ENCODE measurements at regions not wholly inside any gene's neighbourhood (a gene's known extent, or its start where the extent isn't known, plus 50 kb on each side); places are given as distances from the start of the nearest gene placed in this dataset.

DNA sequence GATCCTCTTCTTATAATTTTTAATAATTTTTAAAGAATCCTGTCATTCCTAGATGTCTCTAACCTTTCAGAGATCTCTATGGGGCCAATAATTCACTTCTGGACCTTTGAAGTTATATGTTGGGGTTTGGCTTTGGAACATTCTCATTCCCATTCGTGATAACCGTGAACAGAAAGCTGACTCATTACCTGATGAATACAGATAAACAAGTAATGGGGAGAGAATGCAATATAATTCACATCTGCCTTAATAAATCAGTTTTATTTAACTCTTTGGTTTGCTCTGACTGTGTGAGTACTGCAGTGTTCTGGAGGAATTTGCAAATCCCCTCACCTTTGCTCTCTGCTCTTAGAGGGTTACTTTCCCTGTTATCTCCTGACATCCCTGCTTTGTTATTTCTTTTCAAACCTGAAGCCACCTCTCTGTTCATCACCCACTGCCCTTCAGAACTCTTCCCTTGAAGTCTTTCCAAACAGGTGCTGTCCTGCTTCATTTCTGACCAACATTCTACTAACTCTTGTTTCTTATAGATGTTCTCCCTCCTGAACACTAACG lies 79.6 kb upstream of the SLC38A2 start:
- Mint-ChIP-seq H3K27me3 (no peaks in the 10 kb centered on the region), H3K27ac (no peak overlapping the region), H3K9me3 (no peaks in the 10 kb centered on the region), H3K4me3 (no peak overlapping the region), H3K36me3 (no peaks in the 10 kb centered on the region), H3K4me1 (peaks cover 28 to 44% of the 10 kb centered on the region in 2 donors)
- DNase-seq (no peak), ATAC-seq (replicated peaks) (no peak)

DNA sequence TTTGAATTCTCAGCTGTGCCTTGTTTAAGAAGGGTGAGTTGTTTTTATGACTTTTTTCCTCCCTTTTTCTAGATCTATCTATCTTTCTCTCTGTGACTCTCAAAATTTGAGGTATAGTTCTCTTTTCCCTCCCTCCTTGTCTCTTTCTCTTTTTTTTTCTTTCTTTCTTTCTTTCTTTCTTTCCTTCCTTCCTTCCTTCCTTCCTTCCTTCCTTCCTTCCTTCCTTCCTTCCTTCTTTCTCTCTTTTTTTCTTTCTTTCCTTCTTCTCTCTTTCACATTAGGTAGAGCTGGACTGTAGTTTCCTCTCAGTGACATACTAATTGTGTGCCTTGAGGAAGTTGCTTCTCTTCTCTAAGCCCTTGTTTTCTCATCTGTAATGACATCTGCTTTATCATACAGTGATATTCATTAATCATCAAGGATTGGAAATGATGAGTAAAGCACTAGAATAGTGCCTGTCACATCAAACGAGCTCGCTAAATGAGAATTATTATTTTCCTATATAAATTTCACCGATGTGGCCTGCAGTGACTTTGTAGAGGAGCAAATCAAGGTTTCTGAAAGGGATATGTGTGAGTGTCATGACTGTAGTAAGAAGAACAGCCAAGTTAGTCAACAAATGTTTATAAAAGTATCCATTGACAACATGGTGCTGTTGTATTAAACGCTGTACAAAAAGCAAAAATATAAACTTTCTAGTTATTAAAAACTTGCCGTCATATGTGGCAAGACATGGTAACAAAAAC lies 78.9 kb upstream of the SLC38A2 start:
- ATAC-seq (replicated peaks) (no peak), DNase-seq (no peak)
- no peak overlapping the region for H3K4me3 Mint-ChIP-seq
- H3K27ac Mint-ChIP-seq, result no peak overlapping the region
- H3K9me3 Mint-ChIP-seq, result no peaks in the 10 kb centered on the region
- no peaks in the 10 kb centered on the region for H3K36me3 Mint-ChIP-seq
- peaks cover 24 to 38% of the 10 kb centered on the region in 2 donors for H3K4me1 Mint-ChIP-seq
- no peaks in the 10 kb centered on the region for H3K27me3 Mint-ChIP-seq

DNA sequence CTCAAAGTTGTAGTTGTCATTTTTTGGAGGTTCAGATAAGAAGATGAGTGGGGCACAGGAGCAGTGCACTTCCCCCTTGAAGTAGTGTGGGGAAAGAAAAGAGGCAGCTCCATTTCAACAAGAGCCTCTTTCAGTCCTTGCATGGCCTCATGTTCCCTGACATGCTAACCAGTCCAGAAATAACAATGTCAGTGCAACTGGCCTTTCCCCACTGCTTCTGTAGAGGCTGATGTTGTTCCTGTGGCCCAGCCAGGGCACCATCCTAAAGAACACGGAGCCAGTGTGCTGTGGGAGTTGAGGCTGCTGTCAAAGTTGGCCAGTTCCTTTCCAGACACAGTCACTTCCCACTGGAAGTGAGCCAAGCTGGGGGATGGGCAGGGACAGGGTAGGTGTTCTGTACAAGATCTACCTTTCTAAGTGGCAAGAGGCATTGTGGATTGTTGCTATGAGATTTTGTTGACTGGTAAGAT lies 77.7 kb upstream of the SLC38A2 start:
- no peak for DNase-seq
- Mint-ChIP-seq H3K36me3 (no peaks in the 10 kb centered on the region), H3K9me3 (no peaks in the 10 kb centered on the region), H3K27ac (no peak overlapping the region), H3K27me3 (no peaks in the 10 kb centered on the region), H3K4me3 (no peak overlapping the region), H3K4me1 (peaks cover 17 to 27% of the 10 kb centered on the region in 2 donors)
- no peak for ATAC-seq (replicated peaks)

DNA sequence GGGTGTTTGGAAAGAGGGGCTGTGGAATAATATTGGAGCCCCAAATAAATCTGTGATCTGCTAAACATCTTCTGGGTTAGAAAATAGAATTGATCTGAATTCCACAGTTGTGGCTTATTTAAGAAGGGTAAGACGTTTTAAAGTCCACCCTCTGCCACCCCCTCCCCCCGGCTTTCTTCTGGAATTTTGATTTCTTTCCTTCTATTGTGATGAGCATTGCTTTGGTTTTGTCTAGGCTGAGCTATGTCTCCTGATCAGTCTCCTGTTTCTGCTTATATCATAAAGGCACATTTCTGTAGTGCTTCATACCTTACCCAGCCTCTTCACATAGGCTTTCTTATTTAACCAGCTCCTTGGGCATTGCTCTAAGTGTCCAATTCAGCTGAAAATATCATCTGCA lies 77.3 kb upstream of the SLC38A2 start:
- no peaks in the 10 kb centered on the region for H3K36me3 Mint-ChIP-seq
- no peaks in the 10 kb centered on the region for H3K27me3 Mint-ChIP-seq
- H3K4me3 Mint-ChIP-seq, result no peak overlapping the region
- H3K27ac Mint-ChIP-seq, result no peak overlapping the region
- peaks cover 12 to 22% of the 10 kb centered on the region in 2 donors for H3K4me1 Mint-ChIP-seq
- DNase-seq (no peak), ATAC-seq (replicated peaks) (no peak)
- H3K9me3 Mint-ChIP-seq, result no peaks in the 10 kb centered on the region

DNA sequence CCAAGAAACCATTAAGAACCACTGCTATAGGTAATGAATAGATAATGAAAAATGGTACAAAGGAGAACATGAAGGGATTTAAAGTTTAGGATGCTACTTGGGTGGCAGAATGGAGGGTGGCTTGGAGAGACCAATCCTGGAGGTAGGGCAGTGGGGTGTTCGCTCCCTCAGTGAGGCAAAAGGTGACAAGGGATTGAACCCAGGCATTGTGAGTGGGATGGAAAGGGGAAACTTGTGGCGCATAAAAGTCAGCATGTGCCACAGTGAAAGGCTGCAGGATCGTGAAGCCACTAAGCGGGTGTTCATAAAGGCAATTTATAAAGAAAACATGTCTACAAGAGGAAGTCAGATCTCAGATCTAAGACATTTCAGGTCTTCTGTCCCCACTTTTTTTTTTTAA lies 76.7 kb upstream of the SLC38A2 start:
- H3K27ac Mint-ChIP-seq, result no peak overlapping the region
- H3K4me3 Mint-ChIP-seq, result no peak overlapping the region
- ATAC-seq (replicated peaks) (no peak), DNase-seq (no peak)
- H3K4me1 Mint-ChIP-seq, result peaks cover 9 to 19% of the 10 kb centered on the region in 2 donors
- H3K9me3 Mint-ChIP-seq, result no peaks in the 10 kb centered on the region
- no peaks in the 10 kb centered on the region for H3K36me3 Mint-ChIP-seq
- no peaks in the 10 kb centered on the region for H3K27me3 Mint-ChIP-seq

DNA sequence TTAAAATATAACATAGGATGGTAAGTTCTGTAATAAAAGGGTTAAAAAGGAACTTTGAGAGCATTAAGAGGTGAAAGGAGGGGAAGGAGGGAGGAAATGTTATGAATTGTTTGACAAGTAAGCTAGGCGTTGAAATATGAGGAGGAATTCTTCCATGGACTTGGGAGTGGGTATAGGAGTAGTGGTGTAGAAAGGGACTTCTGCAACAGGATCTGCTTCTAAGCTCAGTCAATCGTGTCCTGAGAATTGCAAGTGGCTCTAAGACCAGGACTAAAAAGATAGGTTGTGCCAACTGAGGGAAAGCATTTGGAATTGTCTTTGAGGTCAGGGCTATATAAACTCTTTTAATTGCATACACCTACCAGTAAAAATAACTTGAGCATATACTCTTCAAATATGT lies 74.1 kb upstream of the SLC38A2 start:
- H3K4me1 Mint-ChIP-seq, result peaks cover 8 to 27% of the 10 kb centered on the region in 2 donors
- H3K27me3 Mint-ChIP-seq, result no peaks in the 10 kb centered on the region
- no peak overlapping the region for H3K27ac Mint-ChIP-seq
- ATAC-seq (replicated peaks) (no peak), DNase-seq (no peak)
- no peak overlapping the region for H3K4me3 Mint-ChIP-seq
- no peaks in the 10 kb centered on the region for H3K36me3 Mint-ChIP-seq
- H3K9me3 Mint-ChIP-seq, result no peaks in the 10 kb centered on the region

GRCh38 chr12:46445551-46446235 lies 73.1 kb upstream of the SLC38A2 start:
- no peaks in the 10 kb centered on the region for H3K27me3 Mint-ChIP-seq
- no peaks in the 10 kb centered on the region for H3K36me3 Mint-ChIP-seq
- H3K4me3 Mint-ChIP-seq, result no peak overlapping the region
- H3K27ac Mint-ChIP-seq, result no peak overlapping the region
- no peak for ATAC-seq (replicated peaks)
- DNase-seq, result no peak
- H3K9me3 Mint-ChIP-seq, result no peaks in the 10 kb centered on the region
- peaks cover 4 to 29% of the 10 kb centered on the region in 2 donors for H3K4me1 Mint-ChIP-seq

- Mint-ChIP-seq H3K4me1 (peaks cover 4 to 23% of the 10 kb centered on the region in 2 donors), H3K4me3 (no peak overlapping the region), H3K27me3 (no peaks in the 10 kb centered on the region), H3K9me3 (no peaks in the 10 kb centered on the region), H3K36me3 (no peaks in the 10 kb centered on the region), H3K27ac (no peak overlapping the region)
- ATAC-seq (replicated peaks) (no peak), DNase-seq (no peak)
Observed at GRCh38 chr12:46445093-46445492, 72.5 kb upstream of the SLC38A2 start.

DNA sequence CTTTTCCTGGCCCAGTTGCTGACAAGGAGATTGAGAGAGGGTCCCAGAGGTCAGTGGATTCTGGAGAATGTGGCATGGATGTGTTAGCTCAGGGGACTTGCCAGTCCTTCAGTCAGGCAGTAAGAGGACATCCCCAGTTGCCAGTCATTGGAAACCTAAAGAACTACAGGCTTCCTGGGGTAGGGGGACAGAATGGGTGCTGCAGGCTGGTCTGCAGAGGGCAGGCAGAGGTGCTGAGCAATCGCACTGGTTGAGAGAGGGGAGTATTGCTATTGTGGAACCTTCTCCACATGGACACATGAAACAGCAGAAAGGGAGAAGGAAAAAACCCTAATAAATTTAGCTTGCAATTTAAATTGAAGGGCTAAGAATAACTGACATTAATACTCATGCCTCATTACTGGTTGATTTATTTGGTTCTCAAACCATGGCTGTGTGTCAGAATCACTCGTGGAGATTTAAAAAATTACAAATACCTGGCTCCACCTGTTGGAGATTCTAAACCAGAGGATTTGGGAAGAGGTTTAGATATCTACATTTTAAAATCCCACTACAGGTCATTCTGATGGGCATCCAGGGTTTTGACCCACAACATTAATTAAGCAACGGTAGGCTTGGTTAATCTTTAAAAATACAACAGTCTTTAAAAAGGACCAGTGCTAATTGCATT lies 71.2 kb upstream of the SLC38A2 start:
- H3K4me3 Mint-ChIP-seq, result no peak overlapping the region
- no peaks in the 10 kb centered on the region for H3K27me3 Mint-ChIP-seq
- no peaks in the 10 kb centered on the region for H3K36me3 Mint-ChIP-seq
- no peaks in the 10 kb centered on the region for H3K9me3 Mint-ChIP-seq
- ATAC-seq (replicated peaks) (no peak), DNase-seq (no peak)
- peaks cover 0 to 16% of the 10 kb centered on the region in 2 donors for H3K4me1 Mint-ChIP-seq
- H3K27ac Mint-ChIP-seq, result no peak overlapping the region

DNA sequence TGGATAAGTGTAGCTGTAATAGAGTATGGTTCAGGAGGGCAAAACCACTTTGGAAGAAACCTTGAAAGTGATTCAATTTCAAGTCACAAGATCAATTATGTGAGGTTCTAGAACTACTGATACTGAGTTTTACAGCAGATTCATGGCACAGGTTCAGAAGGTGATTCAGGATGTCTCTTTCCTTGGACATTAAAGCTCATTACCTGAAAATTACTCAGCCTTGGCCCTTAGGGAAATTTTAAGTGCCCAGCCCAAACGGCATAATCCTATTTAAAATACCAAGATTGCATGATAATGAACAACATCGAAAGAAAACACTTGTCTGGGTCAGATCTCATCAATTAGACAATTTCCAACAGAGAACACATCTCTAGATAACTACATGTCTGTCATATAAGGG lies 70.2 kb upstream of the SLC38A2 start:
- no peaks in the 10 kb centered on the region for H3K9me3 Mint-ChIP-seq
- DNase-seq (no peak), ATAC-seq (replicated peaks) (no peak)
- H3K27ac Mint-ChIP-seq, result no peak overlapping the region
- no peaks in the 10 kb centered on the region for H3K27me3 Mint-ChIP-seq
- peaks cover 0 to 16% of the 10 kb centered on the region in 2 donors for H3K4me1 Mint-ChIP-seq
- H3K36me3 Mint-ChIP-seq, result no peaks in the 10 kb centered on the region
- no peak overlapping the region for H3K4me3 Mint-ChIP-seq

DNA sequence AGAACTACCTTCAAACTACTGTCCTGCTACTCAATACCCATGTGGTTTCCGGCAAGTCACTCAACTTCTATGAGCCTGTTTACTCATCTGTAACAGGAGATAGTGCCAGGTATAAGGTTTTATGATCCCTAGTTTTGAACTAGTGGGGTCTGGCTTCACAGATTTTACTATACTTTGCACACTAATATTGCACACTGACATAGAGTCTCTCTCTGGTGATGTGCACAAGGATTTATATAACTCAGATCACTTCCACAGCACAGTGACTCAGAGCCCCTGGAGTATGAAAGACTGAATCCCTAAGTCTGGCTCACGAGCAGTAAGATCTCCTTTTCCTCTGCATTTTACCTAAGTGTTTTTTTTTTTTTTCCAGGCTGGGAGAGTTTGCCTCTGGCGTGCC lies 69.7 kb upstream of the SLC38A2 start:
- H3K4me1 Mint-ChIP-seq, result peaks cover 0 to 16% of the 10 kb centered on the region in 2 donors
- H3K36me3 Mint-ChIP-seq, result no peaks in the 10 kb centered on the region
- no peak for ATAC-seq (replicated peaks)
- H3K27ac Mint-ChIP-seq, result no peak overlapping the region
- no peaks in the 10 kb centered on the region for H3K9me3 Mint-ChIP-seq
- no peak for DNase-seq
- H3K4me3 Mint-ChIP-seq, result no peak overlapping the region
- no peaks in the 10 kb centered on the region for H3K27me3 Mint-ChIP-seq

DNA sequence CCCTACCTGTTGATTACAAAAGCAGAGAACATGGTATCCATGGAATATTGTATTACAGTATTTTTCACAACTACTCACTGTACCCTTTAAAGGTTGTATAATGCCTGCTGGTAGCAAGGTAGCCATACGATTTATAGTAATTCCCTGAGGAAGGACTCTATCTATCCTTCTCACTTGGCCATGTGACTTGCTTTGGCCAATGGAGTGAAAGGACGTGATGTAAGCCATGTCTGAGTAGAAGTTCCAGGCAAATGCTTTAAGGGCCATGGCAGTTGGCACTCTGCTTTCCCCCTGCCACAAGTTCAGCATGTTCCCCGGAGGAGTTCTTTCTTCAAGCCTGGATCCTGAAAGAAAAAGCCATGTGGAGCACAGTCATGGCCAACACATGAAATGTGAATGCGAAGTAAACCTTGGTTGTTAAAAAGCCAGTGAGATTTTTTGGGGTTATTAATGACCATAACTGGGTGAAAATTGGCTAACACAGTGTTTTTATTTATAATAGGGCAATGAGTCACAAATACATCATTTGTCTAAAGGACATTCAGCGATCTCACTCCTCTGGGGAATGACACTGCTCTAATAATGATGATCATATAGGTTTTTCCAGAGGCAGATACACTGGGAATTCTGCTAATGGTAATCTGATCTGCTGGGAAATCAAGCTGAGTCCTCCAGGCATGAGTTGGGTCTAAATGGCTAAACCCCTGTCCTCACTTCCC lies 67.4 kb upstream of the SLC38A2 start:
- no peaks in the 10 kb centered on the region for H3K9me3 Mint-ChIP-seq
- ATAC-seq (replicated peaks), result no peak
- H3K27ac Mint-ChIP-seq, result no peak overlapping the region
- H3K4me1 Mint-ChIP-seq, result peaks cover 0 to 16% of the 10 kb centered on the region in 2 donors
- H3K27me3 Mint-ChIP-seq, result no peaks in the 10 kb centered on the region
- DNase-seq, result no peak
- no peaks in the 10 kb centered on the region for H3K36me3 Mint-ChIP-seq
- no peak overlapping the region for H3K4me3 Mint-ChIP-seq

- H3K9me3 Mint-ChIP-seq, result no peaks in the 10 kb centered on the region
- DNase-seq (no peak), ATAC-seq (replicated peaks) (no peak)
- H3K36me3 Mint-ChIP-seq, result no peaks in the 10 kb centered on the region
- H3K4me3 Mint-ChIP-seq, result no peak overlapping the region
- H3K27me3 Mint-ChIP-seq, result no peaks in the 10 kb centered on the region
- H3K27ac Mint-ChIP-seq, result no peak overlapping the region
- peaks cover under 1 to 16% of the 10 kb centered on the region in 2 donors for H3K4me1 Mint-ChIP-seq
Observed at GRCh38 chr12:46438719-46439319, 66.2 kb upstream of the SLC38A2 start.

DNA sequence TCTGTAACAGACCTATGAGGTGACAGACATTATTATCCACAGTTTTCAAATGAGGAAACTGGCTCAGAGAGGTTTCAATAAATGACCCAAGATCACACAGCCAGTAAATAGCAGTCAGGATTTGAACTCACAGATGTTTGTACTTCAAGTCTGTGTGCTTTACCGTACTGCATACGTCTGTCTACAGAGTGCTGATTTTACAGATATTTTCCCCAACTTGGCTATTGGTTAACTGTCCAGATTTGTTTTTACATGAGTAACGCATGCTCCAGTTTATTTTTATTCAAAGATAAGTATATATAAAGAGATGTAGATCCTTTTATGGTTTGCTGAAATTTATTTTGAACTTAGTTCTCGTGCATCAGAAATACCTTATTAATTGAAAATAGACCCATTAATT lies 65.7 kb upstream of the SLC38A2 start:
- DNase-seq, result no peak
- H3K36me3 Mint-ChIP-seq, result no peaks in the 10 kb centered on the region

More for the DNA sequence above, 65.7 kb upstream of the SLC38A2 start:
- Mint-ChIP-seq H3K27me3 (no peaks in the 10 kb centered on the region), H3K27ac (no peak overlapping the region), H3K4me3 (no peak overlapping the region), H3K4me1 (peaks cover 2 to 16% of the 10 kb centered on the region in 2 donors), H3K9me3 (no peaks in the 10 kb centered on the region)
- no peak for ATAC-seq (replicated peaks)

All from stimulated activated naive B cell treated with anti-CD40 and anti-IgM and Interleukin-4, amounts not matched to agents 10 μg/mL and 1 μg/mL and 100 μg/mL, for 72 hours (primary cell).